MG63 (cell line): ENCODE measurements at regions not wholly inside any gene's neighbourhood (a gene's known extent, or its start where the extent isn't known, plus 50 kb on each side); places are given as distances from the start of the nearest gene placed in this dataset.

Source experiments
- DNase-seq: peaks from one replicate; pipeline ENCODE4 v3.0.0-alpha.2; 2020
- H3K27me3 ChIP-seq: fragments of 250-450 bp; sonication (Bioruptor Pico); 2 replicates; pipeline ENCODE4 v1.5.1; 2020; ENCODE audit warnings: mild to moderate bottlenecking, moderate library complexity
- H3K36me3 ChIP-seq: fragments of 250-450 bp; sonication (Bioruptor Pico); 2 replicates; pipeline ENCODE4 v1.5.1; 2020; ENCODE audit warnings: mild to moderate bottlenecking, moderate library complexity
- H3K4me3 ChIP-seq: fragments of 250-450 bp; sonication (Bioruptor Pico); 2 replicates; pipeline ENCODE4 v1.5.1; 2020; ENCODE audit warnings: mild to moderate bottlenecking, moderate library complexity
- H3K9me3 ChIP-seq: fragments of 250-450 bp; sonication (Bioruptor Pico); 2 replicates; pipeline ENCODE4 v1.5.1; 2020; ENCODE audit warnings: mild to moderate bottlenecking, moderate library complexity

DNA sequence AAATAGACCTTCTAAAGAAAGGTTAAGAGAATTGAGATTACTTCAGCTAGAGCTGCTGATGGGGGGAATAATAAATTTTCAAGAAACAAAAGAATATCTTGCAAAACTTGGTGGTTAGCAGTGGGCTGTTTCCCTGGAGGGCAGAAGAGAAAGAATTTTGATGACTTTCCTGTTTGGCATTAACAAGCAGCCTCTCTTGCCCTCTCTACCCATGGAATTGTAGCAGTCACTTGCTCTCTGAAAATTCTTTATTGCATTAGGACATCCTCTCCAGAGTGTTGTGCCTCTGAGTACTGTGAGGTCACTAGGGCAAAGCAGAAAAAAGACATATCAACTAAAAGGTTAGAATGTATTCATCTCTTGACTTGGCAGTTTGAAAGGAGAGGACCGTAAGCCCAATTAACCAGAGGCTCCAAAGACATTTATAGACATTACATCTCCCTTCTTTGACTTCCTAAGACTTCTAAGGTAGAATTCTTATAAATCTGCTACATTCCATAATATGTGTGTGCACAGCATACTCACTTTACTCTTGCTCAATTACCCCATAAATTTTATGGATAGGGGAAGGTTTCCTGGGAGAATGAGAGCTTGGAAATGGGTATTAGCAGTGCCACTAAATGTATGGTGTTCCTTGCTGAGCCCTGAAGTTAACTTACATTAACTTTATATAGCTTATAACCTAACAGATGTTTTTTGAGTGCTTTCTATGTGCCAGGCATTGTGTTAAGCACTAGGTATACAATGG, 215.3 kb downstream of the KIF20B start:
- no peak for DNase-seq
- Histone ChIP-seq H3K36me3 (no peaks in the 10 kb centered on the region), H3K9me3 (no peaks in the 10 kb centered on the region), H3K27me3 (no peaks in the 10 kb centered on the region), H3K4me3 (no peak overlapping the region)

DNA sequence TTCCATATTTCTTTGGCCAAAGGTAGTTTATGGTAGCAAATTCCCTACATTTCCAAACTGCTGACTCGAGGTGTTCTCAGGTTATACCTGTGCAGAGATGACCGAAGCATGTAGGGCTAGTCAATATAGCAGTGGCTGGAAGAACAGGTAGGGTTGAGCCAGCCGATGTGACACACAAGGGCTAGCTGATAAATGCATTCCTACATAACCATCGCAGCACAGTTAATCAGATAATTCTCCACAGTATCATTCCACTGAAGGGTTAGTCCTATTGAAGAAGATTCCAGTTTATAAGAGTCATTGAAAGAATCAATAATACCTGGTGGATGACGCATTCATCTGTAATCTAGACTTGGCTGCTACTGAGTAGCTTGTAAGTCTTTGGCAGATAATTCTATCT, 220.0 kb downstream of the KIF20B start:
- no peak for DNase-seq

DNA sequence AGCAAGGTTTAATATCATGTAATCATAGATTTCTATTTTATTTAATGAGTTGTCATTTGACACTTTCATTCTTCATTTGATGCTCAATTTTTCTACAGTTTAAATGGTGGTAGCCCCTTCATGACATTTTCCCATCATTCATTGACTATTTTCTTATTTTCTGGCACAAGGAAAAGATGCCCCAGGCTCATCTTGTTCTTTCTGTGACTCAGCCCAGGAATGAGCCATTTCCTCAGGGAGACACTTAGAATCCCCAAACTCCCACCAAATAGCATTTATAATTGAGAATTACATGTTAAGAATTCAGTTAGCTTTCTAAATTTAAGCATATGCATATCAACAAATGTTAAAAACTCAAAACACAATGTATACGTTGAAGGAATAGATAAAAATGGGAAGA, 222.3 kb downstream of the KIF20B start:
- H3K36me3 ChIP-seq, result no peaks in the 10 kb centered on the region
- no peaks in the 10 kb centered on the region for H3K27me3 ChIP-seq
- no peaks in the 10 kb centered on the region for H3K9me3 ChIP-seq
- no peak for DNase-seq
- no peak overlapping the region for H3K4me3 ChIP-seq

More for the DNA sequence above, 220.0 kb downstream of the KIF20B start:
- Histone ChIP-seq H3K27me3 (no peaks in the 10 kb centered on the region), H3K36me3 (no peaks in the 10 kb centered on the region), H3K9me3 (no peaks in the 10 kb centered on the region), H3K4me3 (no peak overlapping the region)

DNA sequence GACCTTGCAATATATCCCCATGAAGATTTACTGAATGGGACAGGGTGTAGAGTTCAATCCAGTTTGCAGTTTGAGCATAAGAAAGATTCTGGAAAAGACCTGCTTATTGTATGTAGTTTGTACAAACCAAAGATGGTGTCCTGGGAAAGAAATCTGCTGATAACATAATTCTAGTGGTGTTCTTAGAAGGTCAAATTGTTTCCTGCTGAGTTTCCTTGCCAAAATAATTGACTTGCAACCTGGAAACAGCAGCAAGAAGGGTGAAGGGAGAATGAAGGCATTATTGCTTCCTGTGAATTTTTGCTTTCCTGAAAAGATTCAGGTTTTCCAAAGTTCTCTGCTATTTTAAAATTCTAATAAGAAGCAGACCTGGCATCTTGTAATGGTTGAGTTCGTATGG, 222.9 kb downstream of the KIF20B start:
- Histone ChIP-seq H3K9me3 (no peaks in the 10 kb centered on the region), H3K4me3 (no peak overlapping the region), H3K27me3 (no peaks in the 10 kb centered on the region), H3K36me3 (no peaks in the 10 kb centered on the region)
- DNase-seq, result no peak

DNA sequence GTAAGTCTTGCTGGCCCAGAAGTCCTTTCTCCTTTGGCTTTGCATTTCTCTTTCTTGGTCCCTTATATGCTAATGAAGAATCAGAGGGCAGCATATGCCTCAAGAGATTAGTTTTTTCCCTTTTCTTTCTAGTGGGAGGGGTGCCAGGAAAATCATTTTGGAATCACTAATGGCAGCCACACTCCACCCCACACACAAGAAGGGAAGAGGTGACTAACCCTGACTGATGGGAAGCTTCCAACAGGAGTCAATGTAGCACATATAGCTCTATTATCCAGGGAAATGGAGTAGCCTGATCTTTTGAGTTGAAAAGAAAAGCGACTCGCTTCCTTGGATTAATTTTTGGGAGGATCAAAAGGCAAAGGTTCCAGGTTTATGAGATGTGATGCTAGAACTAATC, 225.3 kb downstream of the KIF20B start:
- H3K4me3 ChIP-seq, result no peak overlapping the region
- H3K9me3 ChIP-seq, result no peaks in the 10 kb centered on the region
- H3K27me3 ChIP-seq, result no peaks in the 10 kb centered on the region
- H3K36me3 ChIP-seq, result no peaks in the 10 kb centered on the region
- DNase-seq, result peak; percentile 15

DNA sequence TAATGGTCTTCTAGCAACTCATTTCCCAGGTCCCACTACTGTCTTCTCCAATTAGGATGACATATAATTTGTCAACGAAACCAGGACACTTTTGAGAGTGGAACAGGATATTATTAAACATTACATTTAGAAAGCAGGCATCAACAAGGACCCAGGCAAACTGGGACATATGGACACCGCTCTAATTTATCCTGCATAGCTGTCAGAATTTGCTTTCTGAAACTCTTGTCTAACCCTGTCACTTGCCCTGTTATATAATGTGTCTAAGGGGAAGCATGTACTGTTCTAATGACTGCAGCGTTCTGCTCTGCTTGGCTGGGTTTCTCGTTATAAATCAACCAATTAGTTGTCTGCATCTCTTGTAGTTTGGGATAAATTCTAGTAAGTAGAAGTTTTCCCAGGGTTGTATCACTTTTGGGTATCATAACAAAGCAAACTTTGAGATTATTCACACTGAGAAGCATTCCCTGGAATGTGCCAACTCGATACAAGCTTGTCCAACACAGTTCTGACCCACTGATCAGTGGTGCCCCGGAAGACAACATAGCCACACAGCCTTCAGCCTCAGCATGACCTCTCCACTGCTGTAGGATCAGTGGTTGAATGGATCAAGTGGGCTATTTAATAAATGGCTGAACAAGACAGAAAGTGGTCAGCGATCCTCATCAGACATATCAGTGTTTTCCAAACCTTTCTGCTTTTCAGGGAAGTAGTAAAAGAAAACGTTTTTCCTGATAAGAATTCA, 228.1 kb downstream of the KIF20B start:
- Histone ChIP-seq H3K27me3 (no peaks in the 10 kb centered on the region), H3K9me3 (no peaks in the 10 kb centered on the region), H3K36me3 (no peaks in the 10 kb centered on the region), H3K4me3 (no peak overlapping the region)
- DNase-seq, result no peak

DNA sequence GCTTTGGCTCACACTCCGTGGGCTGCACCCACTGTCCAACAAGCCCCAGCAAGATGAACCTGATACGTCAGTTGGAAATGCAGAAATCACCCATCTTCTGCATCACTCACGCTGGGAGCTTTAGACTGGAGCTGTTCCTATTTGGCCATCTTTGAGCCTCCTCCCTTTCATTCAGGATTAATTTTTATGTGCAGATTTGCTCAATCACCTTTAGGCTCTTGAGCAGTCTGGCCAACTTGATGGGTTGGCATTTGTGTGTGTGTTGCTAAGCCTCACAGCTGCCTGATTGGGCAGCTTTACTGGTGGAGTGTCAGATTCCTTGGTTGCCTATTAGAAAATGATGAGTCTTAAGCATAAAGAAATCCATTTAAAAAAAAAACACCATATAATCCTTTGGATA, 236.1 kb downstream of the KIF20B start:
- Histone ChIP-seq H3K9me3 (peaks cover 7% of the 10 kb centered on the region; the same call in 1 of the 2 replicates), H3K36me3 (no peaks in the 10 kb centered on the region), H3K4me3 (no peak overlapping the region), H3K27me3 (no peaks in the 10 kb centered on the region)
- no peak for DNase-seq

DNA sequence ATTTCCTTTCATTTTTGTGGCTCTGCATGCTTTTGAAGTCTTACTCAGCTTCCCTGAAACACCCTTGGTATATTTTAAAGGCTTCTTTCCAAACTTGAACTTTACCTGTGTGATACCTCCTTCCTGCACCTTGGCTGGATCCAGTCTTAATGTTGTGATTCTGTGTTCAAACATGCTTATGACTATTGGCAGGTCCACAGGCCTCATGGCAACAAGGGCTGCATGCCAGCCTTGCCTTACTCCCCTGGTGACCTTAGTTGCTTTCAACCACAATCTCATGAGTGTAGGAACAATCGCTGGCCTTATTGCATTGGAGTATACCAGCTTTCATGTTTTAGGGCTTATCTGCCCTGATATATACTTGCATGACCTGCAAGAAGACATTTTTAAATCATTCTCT, 238.7 kb downstream of the KIF20B start:
- H3K36me3 ChIP-seq, result no peaks in the 10 kb centered on the region
- DNase-seq, result peak; percentile 29
- no peaks in the 10 kb centered on the region for H3K27me3 ChIP-seq
- peaks cover 7% of the 10 kb centered on the region; the same call in 1 of the 2 replicates for H3K9me3 ChIP-seq
- no peak overlapping the region for H3K4me3 ChIP-seq

DNA sequence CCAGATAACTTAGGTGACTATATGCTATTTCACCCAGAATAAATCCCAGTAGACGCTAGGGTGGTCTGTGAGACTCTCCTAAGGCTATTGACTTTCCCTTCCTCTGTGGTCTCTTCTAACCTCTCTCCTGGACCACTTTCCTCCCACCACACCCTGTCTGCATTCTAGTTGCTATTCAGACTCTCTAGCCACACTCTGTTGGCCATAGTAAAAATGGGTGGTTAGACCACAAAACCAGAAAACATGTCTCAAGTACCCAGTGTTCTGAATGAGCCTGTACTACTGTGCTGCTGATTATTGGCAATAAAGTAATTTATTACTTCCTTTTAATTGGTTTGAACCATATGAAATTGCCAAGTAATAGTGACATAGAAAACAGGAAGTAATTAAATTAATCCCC, 240.8 kb downstream of the KIF20B start:
- no peak for DNase-seq
- no peak overlapping the region for H3K4me3 ChIP-seq
- no peaks in the 10 kb centered on the region for H3K27me3 ChIP-seq
- no peaks in the 10 kb centered on the region for H3K36me3 ChIP-seq
- peaks cover 7% of the 10 kb centered on the region; the same call in 1 of the 2 replicates for H3K9me3 ChIP-seq

DNA sequence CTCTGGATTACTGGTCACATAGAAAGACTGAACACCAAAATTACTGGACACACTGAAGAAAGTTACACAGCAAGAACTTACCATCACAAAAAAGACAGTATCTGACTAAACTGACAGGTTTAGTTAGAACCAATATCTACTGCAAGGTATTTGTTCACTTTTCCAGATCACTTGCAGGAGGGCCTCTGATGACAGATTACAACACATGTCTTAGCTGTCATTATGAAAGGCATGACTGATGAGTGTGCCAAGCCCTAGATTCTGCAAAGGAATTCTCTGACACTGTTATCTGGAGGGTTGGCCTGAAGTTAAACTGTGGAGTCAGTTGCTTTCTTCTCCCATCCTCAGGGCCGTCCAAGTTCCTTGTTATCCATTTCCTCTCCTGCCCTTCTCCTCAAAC, 242.7 kb downstream of the KIF20B start:
- no peak for DNase-seq
- H3K4me3 ChIP-seq, result no peak overlapping the region
- no peaks in the 10 kb centered on the region for H3K36me3 ChIP-seq
- 0 out of 2 replicates have a peak, but pooled peaks cover 5% of the 10 kb centered on the region for H3K9me3 ChIP-seq
- no peaks in the 10 kb centered on the region for H3K27me3 ChIP-seq

DNA sequence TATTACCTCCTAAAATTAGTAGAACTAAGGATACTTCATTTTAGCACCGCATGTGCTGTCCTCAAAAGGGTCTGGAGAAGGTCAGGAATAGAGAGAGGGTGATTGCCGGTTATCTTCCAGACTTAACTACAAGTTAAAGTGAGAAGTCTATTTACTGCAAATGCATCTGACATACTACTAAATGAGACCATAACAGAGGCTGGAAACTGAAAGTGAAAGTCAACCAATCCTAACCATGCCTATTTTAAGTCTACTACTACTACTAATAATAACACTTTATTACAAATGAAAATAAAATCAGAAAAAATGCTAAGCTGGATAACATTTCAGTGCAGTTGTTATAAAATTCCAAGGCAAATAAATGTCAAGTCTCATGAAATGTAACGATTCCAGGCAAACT, 244.7 kb downstream of the KIF20B start:
- H3K4me3 ChIP-seq, result no peak overlapping the region
- DNase-seq, result no peak
- no peaks in the 10 kb centered on the region for H3K36me3 ChIP-seq
- H3K27me3 ChIP-seq, result no peaks in the 10 kb centered on the region
- no peaks in the 10 kb centered on the region for H3K9me3 ChIP-seq

DNA sequence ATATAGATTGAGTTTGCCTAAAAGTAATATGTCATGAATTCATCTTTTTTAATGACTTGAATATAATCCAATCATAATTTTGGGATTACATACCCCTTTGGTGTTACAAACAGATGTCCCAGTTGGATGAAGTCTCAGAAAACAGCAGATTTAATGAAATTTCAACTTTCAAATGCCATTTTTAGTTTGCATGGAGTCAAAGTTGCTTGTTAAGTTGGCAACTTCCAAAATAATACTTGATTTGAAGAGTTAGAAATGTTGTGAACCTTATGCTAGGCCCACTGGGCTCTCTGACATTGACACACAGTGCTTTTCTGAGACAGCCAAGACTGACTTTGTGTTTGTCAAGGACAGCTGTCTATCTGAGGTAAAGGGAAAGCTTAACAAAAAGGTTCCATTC, 248.1 kb downstream of the KIF20B start:
- no peaks in the 10 kb centered on the region for H3K36me3 ChIP-seq
- H3K4me3 ChIP-seq, result no peak overlapping the region
- no peaks in the 10 kb centered on the region for H3K27me3 ChIP-seq
- H3K9me3 ChIP-seq, result no peaks in the 10 kb centered on the region
- DNase-seq, result no peak

DNA sequence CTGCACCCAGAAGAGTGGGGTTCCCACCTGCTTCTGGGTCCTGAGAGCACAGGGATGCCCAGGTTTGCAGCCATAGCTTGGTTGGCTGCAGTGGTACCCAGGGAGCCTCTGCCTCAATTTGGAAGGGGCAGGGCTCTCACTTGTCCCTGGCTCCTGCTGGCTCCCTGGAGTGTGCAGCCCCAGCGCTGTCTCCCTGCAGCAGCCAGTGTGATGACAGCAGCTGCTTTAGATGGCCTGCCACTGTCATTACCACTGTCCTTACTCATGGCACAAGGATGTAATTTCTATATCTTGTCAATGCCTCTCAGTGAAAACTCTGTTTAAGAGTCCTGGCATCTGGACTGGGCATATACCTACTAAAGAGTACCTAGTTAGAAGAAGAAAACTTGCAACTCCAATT, 250.9 kb downstream of the KIF20B start:
- Histone ChIP-seq H3K4me3 (no peak overlapping the region), H3K27me3 (no peaks in the 10 kb centered on the region), H3K9me3 (no peaks in the 10 kb centered on the region), H3K36me3 (no peaks in the 10 kb centered on the region)
- DNase-seq, result no peak

DNA sequence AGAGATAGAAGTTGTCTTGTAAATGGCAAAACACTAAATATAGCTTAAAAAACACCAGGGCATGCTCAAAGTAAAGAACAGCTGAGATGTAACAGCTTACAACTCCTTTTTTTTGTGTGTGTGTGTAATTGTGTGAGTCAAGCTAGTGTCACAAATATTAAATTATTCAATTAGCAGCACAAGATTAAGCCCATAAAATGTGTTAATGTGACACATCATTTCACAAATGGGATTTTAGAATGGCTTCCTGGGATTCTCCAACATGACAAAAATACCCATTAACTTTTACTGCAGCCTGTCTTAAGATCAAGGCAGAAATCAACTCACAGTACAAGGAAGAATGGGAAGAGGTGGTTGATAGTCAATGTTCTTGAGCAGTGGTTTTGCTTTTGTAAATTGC, 251.4 kb downstream of the KIF20B start:
- H3K36me3 ChIP-seq, result no peaks in the 10 kb centered on the region
- no peaks in the 10 kb centered on the region for H3K27me3 ChIP-seq
- no peak for DNase-seq
- no peaks in the 10 kb centered on the region for H3K9me3 ChIP-seq
- H3K4me3 ChIP-seq, result no peak overlapping the region

DNA sequence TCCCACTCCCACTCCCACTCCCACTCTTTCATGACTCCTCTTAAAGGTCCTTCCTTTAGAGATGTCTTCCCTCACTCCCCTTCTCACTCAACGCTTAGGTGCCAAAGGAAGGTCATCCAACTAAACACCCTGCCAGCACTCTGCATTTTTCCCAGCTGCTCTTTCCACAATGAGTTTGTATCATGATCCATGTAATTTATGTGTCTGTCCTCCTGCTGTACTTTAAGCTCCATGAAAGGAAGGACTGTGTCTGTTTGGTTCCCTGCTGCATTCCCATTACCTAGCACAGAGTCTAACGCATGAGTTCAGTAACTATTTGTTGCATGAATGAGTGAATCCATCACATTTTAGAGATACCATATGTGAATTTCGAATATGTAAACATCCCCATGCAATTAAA, 252.7 kb downstream of the KIF20B start:
- Histone ChIP-seq H3K9me3 (no peaks in the 10 kb centered on the region), H3K27me3 (no peaks in the 10 kb centered on the region), H3K36me3 (no peaks in the 10 kb centered on the region), H3K4me3 (no peak overlapping the region)
- DNase-seq, result no peak

DNA sequence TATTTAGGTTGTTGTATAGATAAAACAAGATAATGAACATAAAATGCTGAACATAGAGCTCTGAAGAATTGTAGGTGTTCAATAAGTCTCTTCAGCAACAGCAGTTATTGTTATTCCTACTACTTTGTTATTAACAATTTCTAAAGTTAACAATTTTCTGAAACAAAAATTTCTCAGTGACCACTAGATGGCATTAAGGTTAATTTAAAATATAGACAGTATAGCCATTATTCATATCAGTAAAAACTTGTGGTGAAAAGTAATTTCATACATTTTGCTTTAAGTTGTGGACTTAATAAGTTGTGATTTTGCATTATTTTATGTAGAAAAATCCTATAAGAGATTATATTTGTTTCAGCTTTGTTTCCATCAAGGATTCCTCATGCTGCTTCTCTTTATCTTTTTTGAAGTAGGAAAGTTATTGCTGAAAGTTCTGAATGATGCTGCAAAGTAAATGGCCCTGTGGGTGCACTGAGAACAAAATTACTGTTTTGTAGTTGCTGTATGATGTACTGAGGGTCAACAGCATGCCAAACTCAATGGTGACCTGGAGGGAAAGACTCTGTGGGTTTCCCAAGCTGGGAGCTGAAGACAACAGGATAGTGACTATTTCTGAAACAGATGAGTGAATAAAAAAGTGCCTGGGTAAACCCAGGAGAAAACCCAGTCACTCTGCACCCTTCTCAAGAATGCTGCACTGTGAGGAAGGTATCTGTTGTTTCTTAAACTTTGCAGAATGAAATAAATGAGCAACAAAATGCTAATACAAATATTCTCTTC, 253.6 kb downstream of the KIF20B start:
- H3K36me3 ChIP-seq, result no peaks in the 10 kb centered on the region
- no peaks in the 10 kb centered on the region for H3K27me3 ChIP-seq
- DNase-seq, result no peak
- no peaks in the 10 kb centered on the region for H3K9me3 ChIP-seq
- H3K4me3 ChIP-seq, result no peak overlapping the region

DNA sequence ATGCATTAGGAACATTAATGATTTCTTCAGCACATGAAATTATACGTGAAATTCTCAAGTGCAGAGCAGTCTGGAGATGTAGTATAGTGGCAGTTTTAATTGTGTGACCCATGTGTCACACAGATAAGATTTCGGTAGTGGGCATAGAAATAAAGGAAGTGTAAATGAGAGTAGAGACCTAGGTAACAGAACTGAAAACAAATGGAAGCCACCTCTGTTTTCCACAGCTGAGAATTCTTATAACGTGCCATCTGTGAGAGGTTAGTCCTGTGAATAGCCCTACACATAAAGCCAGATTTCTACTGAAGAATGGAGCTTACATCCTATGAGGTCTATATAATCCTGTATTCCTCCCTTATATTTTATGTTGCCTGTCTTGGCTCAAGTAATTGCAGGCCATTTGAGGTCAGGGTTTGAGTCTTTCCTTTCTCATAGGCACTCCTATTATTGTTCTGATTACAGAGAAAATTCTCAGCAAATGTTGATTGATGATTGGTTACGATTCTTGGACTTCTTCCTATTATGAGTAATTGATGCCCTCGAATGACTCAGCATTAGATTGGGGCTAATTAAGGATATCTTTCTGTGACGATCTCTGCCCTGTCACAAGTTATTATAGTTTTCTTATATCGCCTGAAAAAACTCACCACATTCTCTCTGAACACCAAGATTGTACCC, 258.2 kb downstream of the KIF20B start:
- Histone ChIP-seq H3K4me3 (no peak overlapping the region), H3K9me3 (no peaks in the 10 kb centered on the region), H3K27me3 (no peaks in the 10 kb centered on the region), H3K36me3 (no peaks in the 10 kb centered on the region)
- no peak for DNase-seq
